B cell (primary cell): ENCODE measurements at regions not wholly inside any gene's neighbourhood (a gene's known extent, or its start where the extent isn't known, plus 50 kb on each side); places are given as distances from the start of the nearest gene placed in this dataset.

Source experiments
- ATAC-seq: fragments of 200-7000 bp; cut with Tn5 transposase; one replicate; pipeline ENCODE4 v1.10.0; 2021; ENCODE audit warnings: low read depth, mild to moderate bottlenecking, moderate number of reproducible peaks, moderate library complexity
- CTCF ChIA-PET: fragments of 350-600 bp; sonication (Branson Sonifier 250); formaldehyde crosslinking; loops from one replicate; lab custom pipeline; 2021; ENCODE audit warnings: antibody characterized with exemption, inconsistent platforms; lab: Charles Lee
- POLR2A ChIA-PET: fragments of 350-600 bp; sonication (Branson Sonifier 250); formaldehyde crosslinking; loops from one replicate; lab custom pipeline; 2021; ENCODE audit warnings: antibody characterized with exemption; lab: Charles Lee
- DNase-seq: peaks from one replicate; pipeline ENCODE4 v3.0.0; 2013
- H2AFZ ChIP-seq: 2 replicates; pipeline ENCODE4 v1.6.1; 2012; ENCODE audit warnings: mild to moderate bottlenecking, low read depth, low read length; ENCODE audit not compliant: insufficient read depth, poor library complexity, severe bottlenecking
- H3K27ac ChIP-seq, 2 donors: 1 replicate in 1 of 2; 2 replicates in 1 of 2; pipeline ENCODE4 v1.5.1; 2012 to 2013; ENCODE audit warnings: low read length in 2 of 2, mild to moderate bottlenecking in 2 of 2, moderate library complexity in 1 of 2
- H3K27me3 ChIP-seq, 4 experiments: fragments of 200-600 bp in 1 of 4; sonication (generic) in 1 of 4; replicated peaks in 1 of 4; 1 replicate in 2 of 4; 2 replicates in 2 of 4; pipeline versions ENCODE4 v1.6.1 to v1.7.0; 2013 to 2016; ENCODE audit warnings: low read length in 3 of 4, mild to moderate bottlenecking in 2 of 4, mixed read lengths in 1 of 4, moderate library complexity in 1 of 4; ENCODE audit not compliant: insufficient read depth in 4 of 4, control insufficient read depth in 3 of 4; ENCODE audit errors: control extremely low read depth in 1 of 4
- H3K36me3 ChIP-seq, 2 experiments: replicated peaks in 1 of 2; 1 replicate in 1 of 2; 2 replicates in 1 of 2; pipeline versions ENCODE4 v1.6.1 to v1.7.1; 2013; ENCODE audit warnings: low read length in 1 of 2; ENCODE audit not compliant: insufficient read depth in 2 of 2, control insufficient read depth in 1 of 2; ENCODE audit errors: control extremely low read depth in 1 of 2, extremely low read depth in 1 of 2
- H3K4me1 ChIP-seq, 2 donors: fragments of 200-600 bp in 1 of 2; sonication (generic) in 1 of 2; 1 replicate in 1 of 2; 2 replicates in 1 of 2; pipeline versions ENCODE4 v1.5.1 to v1.6.1; 2013 to 2017; ENCODE audit warnings: low read length in 2 of 2; ENCODE audit not compliant: control insufficient read depth in 2 of 2, insufficient read depth in 2 of 2
- H3K4me2 ChIP-seq: replicated peaks from 2 replicates; pipeline ENCODE3; 2012; ENCODE audit warnings: mild to moderate bottlenecking, low read depth, low read length; ENCODE audit not compliant: poor library complexity, severe bottlenecking
- H3K4me3 ChIP-seq, 5 experiments: fragments of 200-600 bp in 1 of 5; sonication (generic) in 1 of 5; 1 replicate in 3 of 5; 2 replicates in 2 of 5; pipeline versions ENCODE4 v1.5.1 to v1.7.0; 2011 to 2016; ENCODE audit warnings: low read length in 4 of 5, mild to moderate bottlenecking in 4 of 5, low read depth in 2 of 5, control low read depth in 1 of 5, moderate library complexity in 1 of 5; ENCODE audit not compliant: insufficient read depth in 1 of 5; ENCODE audit errors: control extremely low read depth in 1 of 5, extremely low read depth in 1 of 5
- H3K79me2 ChIP-seq: fragments of 200-600 bp; sonication (generic); one replicate; pipeline ENCODE4 v1.6.0; 2016; ENCODE audit warnings: low read length; ENCODE audit not compliant: control insufficient read depth, insufficient read depth
- H3K9ac ChIP-seq: fragments of 200-600 bp; sonication (generic); 2 replicates; pipeline ENCODE4 v1.6.1; 2017; ENCODE audit warnings: mild to moderate bottlenecking, low read length, moderate library complexity
- H3K9me3 ChIP-seq, 3 donors: one replicate each; pipeline versions ENCODE4 v1.6.1 to v1.7.1; 2013; ENCODE audit warnings: low read length in 2 of 3; ENCODE audit not compliant: control insufficient read depth in 2 of 3, insufficient read depth in 1 of 3; ENCODE audit errors: control extremely low read depth in 1 of 3
- H4K20me1 ChIP-seq: 2 replicates; pipeline ENCODE4 v1.6.0; 2012; ENCODE audit warnings: mild to moderate bottlenecking, low read length; ENCODE audit not compliant: insufficient read depth, control insufficient read depth, poor library complexity, severe bottlenecking
- H3K27ac Mint-ChIP-seq: one replicate; pipeline ENCODE4 v1.8.0; 2021; ENCODE audit warnings: mixed read lengths
- H3K27me3 Mint-ChIP-seq: one replicate; pipeline ENCODE4 v1.8.0; 2021; ENCODE audit warnings: mixed read lengths
- H3K4me1 Mint-ChIP-seq: one replicate; pipeline ENCODE4 v1.8.0; 2021; ENCODE audit warnings: mixed read lengths
- H3K4me3 Mint-ChIP-seq: one replicate; pipeline ENCODE4 v1.8.0; 2021; ENCODE audit warnings: mixed read lengths
- H3K9me3 Mint-ChIP-seq: one replicate; pipeline ENCODE4 v1.8.0; 2022; ENCODE audit warnings: mixed read lengths; ENCODE audit not compliant: insufficient read depth
- EZH2 ChIP-seq: IDR thresholded peaks from 2 replicates; pipeline ENCODE4 v1.6.1; 2012; ENCODE audit warnings: borderline replicate concordance, low read depth, mild to moderate bottlenecking, moderate library complexity, low read length; ENCODE audit not compliant: insufficient read depth, poor library complexity, severe bottlenecking
- WGBS: methylation state at CpG from one replicate; pipeline ENCODE4 v1.1.5; 2013; ENCODE audit warnings: missing lambda C conversion rate; ENCODE audit not compliant: insufficient coverage; 5-methylcytosine and 5-hydroxymethylcytosine counted together
- intact Hi-C: fragments of 100-400 bp; cut with micrococcal nuclease; formaldehyde crosslinking; loops from one replicate; pipeline ENCODE4 v1.10.0; 2022
- TF ChIP-seq, protein P1 (sequence below): fragments of 200-600 bp; IDR thresholded peaks from one replicate; pipeline ENCODE4 v1.8.0; 2022; ENCODE audit warnings: antibody characterized with exemption, mild to moderate bottlenecking

DNA sequence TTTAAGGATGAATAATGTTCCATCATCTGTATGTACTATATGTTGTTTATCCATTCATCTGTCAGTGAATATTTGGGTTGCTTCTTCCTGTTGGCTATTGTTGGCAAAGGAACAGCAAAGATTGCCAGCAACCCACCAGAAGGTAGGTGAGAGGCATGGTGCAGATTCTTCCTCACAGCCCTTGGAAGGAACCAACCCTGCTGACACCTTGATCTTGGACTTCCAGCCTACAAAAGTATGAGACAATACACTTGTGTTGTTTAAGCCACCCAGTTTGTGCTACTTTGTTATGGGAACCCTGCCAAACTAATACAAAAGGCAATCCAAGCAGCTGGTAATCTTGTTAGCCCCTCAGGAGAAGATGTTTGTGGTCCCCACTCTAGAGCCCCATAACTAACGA lies 122.0 kb downstream of the CARTPT start:
- Mint-ChIP-seq H3K27ac (no peak overlapping the region), H3K27me3 (peaks cover 8% of the 10 kb centered on the region), H3K9me3 (peaks cover 2% of the 10 kb centered on the region), H3K4me3 (no peak overlapping the region), H3K4me1 (no peaks in the 10 kb centered on the region)
- CTCF ChIA-PET, result no interaction called here
- Histone ChIP-seq H3K4me2 (no peak overlapping the region), H3K9me3 (no peaks in the 10 kb centered on the region), H3K27me3 (peaks cover 0 to 3% (median 0%) of the 10 kb centered on the region in 4 experiments), H3K27ac (no peak overlapping the region), H2AFZ (no peak overlapping the region), H4K20me1 (no peaks in the 10 kb centered on the region), H3K79me2 (no peaks in the 10 kb centered on the region), H3K4me1 (no peaks in the 10 kb centered on the region), H3K36me3 (no peaks in the 10 kb centered on the region), H3K9ac (no peak overlapping the region), H3K4me3 (no peak overlapping the region)
- ATAC-seq (no peak), DNase-seq (no peak)
- no peak for TF ChIP-seq EZH2
- TF ChIP-seq, protein P1, sequence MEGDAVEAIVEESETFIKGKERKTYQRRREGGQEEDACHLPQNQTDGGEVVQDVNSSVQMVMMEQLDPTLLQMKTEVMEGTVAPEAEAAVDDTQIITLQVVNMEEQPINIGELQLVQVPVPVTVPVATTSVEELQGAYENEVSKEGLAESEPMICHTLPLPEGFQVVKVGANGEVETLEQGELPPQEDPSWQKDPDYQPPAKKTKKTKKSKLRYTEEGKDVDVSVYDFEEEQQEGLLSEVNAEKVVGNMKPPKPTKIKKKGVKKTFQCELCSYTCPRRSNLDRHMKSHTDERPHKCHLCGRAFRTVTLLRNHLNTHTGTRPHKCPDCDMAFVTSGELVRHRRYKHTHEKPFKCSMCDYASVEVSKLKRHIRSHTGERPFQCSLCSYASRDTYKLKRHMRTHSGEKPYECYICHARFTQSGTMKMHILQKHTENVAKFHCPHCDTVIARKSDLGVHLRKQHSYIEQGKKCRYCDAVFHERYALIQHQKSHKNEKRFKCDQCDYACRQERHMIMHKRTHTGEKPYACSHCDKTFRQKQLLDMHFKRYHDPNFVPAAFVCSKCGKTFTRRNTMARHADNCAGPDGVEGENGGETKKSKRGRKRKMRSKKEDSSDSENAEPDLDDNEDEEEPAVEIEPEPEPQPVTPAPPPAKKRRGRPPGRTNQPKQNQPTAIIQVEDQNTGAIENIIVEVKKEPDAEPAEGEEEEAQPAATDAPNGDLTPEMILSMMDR, result no peak
- 60% methylated on average over 1 of the region's 1 CpG for WGBS
- intact Hi-C loops, result no loop called here
- POLR2A ChIA-PET, result no interaction called here

DNA sequence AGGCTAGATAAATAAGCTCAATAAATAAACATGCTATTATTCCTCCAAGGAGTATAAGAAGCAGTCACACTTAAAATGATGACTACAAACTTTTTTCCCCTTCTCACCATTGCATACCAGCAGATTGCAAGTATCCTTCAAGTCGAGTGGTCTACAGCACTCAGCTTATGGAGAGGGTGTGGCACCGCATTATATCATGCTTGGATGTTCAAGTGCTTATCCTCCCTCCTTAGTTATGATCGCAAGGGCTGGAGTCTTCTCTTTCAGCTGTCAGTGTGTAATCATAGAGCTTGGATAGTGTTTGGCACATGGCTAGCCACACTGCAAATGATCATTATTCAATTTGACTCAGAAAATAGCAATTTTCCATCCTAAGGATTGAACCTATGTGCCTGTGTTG lies 124.0 kb downstream of the CARTPT start:
- no peak for DNase-seq
- Histone ChIP-seq H2AFZ (no peak overlapping the region), H3K9me3 (no peaks in the 10 kb centered on the region), H3K9ac (no peak overlapping the region), H4K20me1 (no peaks in the 10 kb centered on the region), H3K27ac (no peak overlapping the region), H3K79me2 (no peaks in the 10 kb centered on the region), H3K4me3 (no peak overlapping the region), H3K4me1 (no peaks in the 10 kb centered on the region), H3K27me3 (peaks cover 0 to 3% (median 0%) of the 10 kb centered on the region in 4 experiments), H3K36me3 (no peaks in the 10 kb centered on the region), H3K4me2 (no peak overlapping the region)
- TF ChIP-seq, protein P1, result no peak
- no CpG with 5 or more reads among the region's 3 CpGs for WGBS
- POLR2A ChIA-PET, result no interaction called here
- H3K27ac Mint-ChIP-seq, result no peak overlapping the region
- H3K4me3 Mint-ChIP-seq, result no peak overlapping the region
- intact Hi-C loops, result no loop called here
- no peak for ATAC-seq
- no peaks in the 10 kb centered on the region for H3K4me1 Mint-ChIP-seq
- CTCF ChIA-PET, result no interaction called here
- peaks cover 14% of the 10 kb centered on the region for H3K27me3 Mint-ChIP-seq
- peaks cover 2% of the 10 kb centered on the region for H3K9me3 Mint-ChIP-seq
